ENCODE measurements at regions not wholly inside any gene's neighbourhood (a gene's known extent, or its start where the extent isn't known, plus 50 kb on each side); places are given as distances from the start of the nearest gene placed in this dataset.
"Not testable (repeated sequence)": the region's sequence is repeated elsewhere in the genome, so short reads cannot be mapped to it uniquely, and the experiment has no call there.

GRCh38 chrX:77017093-77017492 is 430.1 kb upstream of the FGF16 start:
- Histone ChIP-seq H3K9me3 (ENCODE audit: control insufficient read depth in 1 of 2, insufficient read depth in 1 of 2, low read depth in 1 of 2, low read length in 2 of 2) (no peaks in the 10 kb centered on the region), H3K27ac (ENCODE audit: low read depth, low read length) (no peak overlapping the region), H3K27me3 (ENCODE audit: insufficient read depth, low read length) (no peaks in the 10 kb centered on the region), H3K4me3 (replicated peaks in 1 of 2; ENCODE audit: low read depth in 1 of 2, low read length in 2 of 2) (no peak overlapping the region), H3K79me2 (ENCODE audit: insufficient read depth, low read length) (no peaks in the 10 kb centered on the region), H3K4me2 (ENCODE audit: low read length) (no peak overlapping the region), H3K36me3 (ENCODE audit: control insufficient read depth in 1 of 2, insufficient read depth in 2 of 2, low read length in 2 of 2) (no peaks in the 10 kb centered on the region), H4K20me1 (ENCODE audit: insufficient read depth) (no peaks in the 10 kb centered on the region), H3K4me1 (ENCODE audit: control insufficient read depth in 1 of 2, insufficient read depth in 2 of 2, low read length in 2 of 2) (no peaks in the 10 kb centered on the region), H3K9me2 (ENCODE audit: insufficient read depth) (no peaks in the 10 kb centered on the region), H2AFZ (ENCODE audit: low read depth, low read length, poor library complexity, severe bottlenecking) (no peak overlapping the region), H3K9ac (ENCODE audit: low read length) (no peak overlapping the region)
- BruUV-seq (replicated peaks) = no TSS peak
- ChIA-PET CTCF (no interaction called here), RAD21 (ENCODE audit: low non-redundant PET in 1 of 2, low total read pairs in 2 of 2, uncharacterized antibody in 2 of 2, unreplicated experiment in 2 of 2) (no interaction called here), POLR2A (no interaction called here)
- TF ChIP-seq EGR1 (IDR thresholded peaks at IDR 0.05; ENCODE audit: low read depth) = no peak
- no peak for TF ChIP-seq ELF1 (IDR thresholded peaks at IDR 0.05; ENCODE audit: borderline replicate concordance, low read depth)
- TF ChIP-seq SRF (IDR thresholded peaks at IDR 0.05; ENCODE audit: low read depth) = no peak
- no peak for TF ChIP-seq RAD21 (IDR thresholded peaks at IDR 0.05; ENCODE audit: low read depth)
- DNase-seq (ENCODE audit: low read depth, low spot score) = no peak
- intact Hi-C loops (cut with micrococcal nuclease) = no loop called here
- ATAC-seq = no peak

GRCh38 chrX:77046180-77046810 is 400.9 kb upstream of the FGF16 start:
- H3K9me2 ChIP-seq (ENCODE audit: insufficient read depth); RAD21 ChIA-PET (ENCODE audit: low non-redundant PET in 1 of 2, low total read pairs in 2 of 2, uncharacterized antibody in 2 of 2, unreplicated experiment in 2 of 2); BruUV-seq (replicated peaks): not testable (repeated sequence)

More at GRCh38 chrX:77046180-77046810, 400.9 kb upstream of the FGF16 start:
- H3K79me2 ChIP-seq (ENCODE audit: insufficient read depth, low read length); H3K27ac ChIP-seq (ENCODE audit: low read depth, low read length); DNase-seq (ENCODE audit: low read depth, low spot score); ATAC-seq; CTCF ChIA-PET; H3K9me3 ChIP-seq (ENCODE audit: control insufficient read depth in 1 of 2, insufficient read depth in 1 of 2, low read depth in 1 of 2, low read length in 2 of 2); intact Hi-C loops (cut with micrococcal nuclease); H4K20me1 ChIP-seq (ENCODE audit: insufficient read depth); H3K27me3 ChIP-seq (ENCODE audit: insufficient read depth, low read length); H2AFZ ChIP-seq (ENCODE audit: low read depth, low read length, poor library complexity, severe bottlenecking); H3K4me2 ChIP-seq (ENCODE audit: low read length); H3K36me3 ChIP-seq (ENCODE audit: control insufficient read depth in 1 of 2, insufficient read depth in 2 of 2, low read length in 2 of 2); H3K4me3 ChIP-seq (replicated peaks in 1 of 2; ENCODE audit: low read depth in 1 of 2, low read length in 2 of 2); H3K9ac ChIP-seq (ENCODE audit: low read length); H3K4me1 ChIP-seq (ENCODE audit: control insufficient read depth in 1 of 2, insufficient read depth in 2 of 2, low read length in 2 of 2); POLR2A ChIA-PET: not testable (repeated sequence)
